ENCODE measurements at regions not wholly inside any gene's neighbourhood (a gene's known extent, or its start where the extent isn't known, plus 50 kb on each side); places are given as distances from the start of the nearest gene placed in this dataset.

- TF ChIP-seq ZFX (IDR thresholded peaks at IDR 0.05; ENCODE audit: borderline replicate concordance), result no peak
- no peak for TF ChIP-seq CTCF (IDR thresholded peaks at IDR 0.05)
These were observed 565.8 kb upstream of the USP24 start for GRCh38 chr1:55781003-55781402.

Data from 22Rv1 (cell line).